Right ventricle myocardium superior (tissue), 1 donor: ENCODE measurements at regions not wholly inside any gene's neighbourhood (a gene's known extent, or its start where the extent isn't known, plus 50 kb on each side); places are given as distances from the start of the nearest gene placed in this dataset.
"Not testable (repeated sequence)": the region's sequence is repeated elsewhere in the genome, so short reads cannot be mapped to it uniquely, and the experiment has no call there.

Experiments used
- ATAC-seq: fragments of 200-7000 bp; cut with Tn5 transposase; one replicate; pipeline ENCODE4 v1.9.1; 2020; ENCODE audit warnings: mild to moderate bottlenecking; ENCODE audit not compliant: poor library complexity
- DNase-seq: peaks from one replicate; pipeline ENCODE4 v3.0.0-alpha.2; 2020
- intact Hi-C: fragments of 100-400 bp; cut with DNase I; formaldehyde crosslinking; loops from one replicate; pipeline ENCODE4 v1.11.2; 2022
- donor health status: DM: no; HTN: yes; CAD: no; lungs with severe emphysema.

DNA sequence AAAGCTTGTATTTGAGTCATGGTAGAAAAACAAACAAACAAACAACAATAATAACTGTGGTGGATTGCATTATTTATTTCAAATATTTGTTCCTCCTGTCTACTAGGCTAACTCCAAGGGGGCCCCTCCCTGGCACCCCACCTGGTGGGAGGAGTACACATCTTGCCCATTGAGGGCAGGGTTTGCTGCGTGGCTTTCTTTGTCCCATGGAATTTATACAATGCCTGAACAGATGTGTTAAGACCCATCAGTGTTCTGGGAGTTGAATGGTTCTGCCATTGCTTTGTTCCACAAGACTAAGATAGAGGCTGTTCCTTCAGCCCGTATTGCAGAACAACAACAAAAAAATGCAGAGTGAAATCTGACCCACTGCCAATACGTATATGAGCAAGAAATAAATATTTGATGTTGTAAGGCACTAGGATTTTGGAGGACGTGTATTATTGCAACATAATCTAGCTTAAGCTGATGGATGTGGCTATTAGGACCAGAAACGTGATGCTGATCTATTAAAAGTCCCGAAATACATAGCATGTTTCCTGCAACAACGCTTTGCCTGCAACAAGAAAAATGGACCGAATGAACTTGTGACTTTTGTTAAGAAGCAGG lies 119.1 kb upstream of the JCAD start:
- DNase-seq (no peak), ATAC-seq (no peak)
- intact Hi-C loops: no loop called here

DNA sequence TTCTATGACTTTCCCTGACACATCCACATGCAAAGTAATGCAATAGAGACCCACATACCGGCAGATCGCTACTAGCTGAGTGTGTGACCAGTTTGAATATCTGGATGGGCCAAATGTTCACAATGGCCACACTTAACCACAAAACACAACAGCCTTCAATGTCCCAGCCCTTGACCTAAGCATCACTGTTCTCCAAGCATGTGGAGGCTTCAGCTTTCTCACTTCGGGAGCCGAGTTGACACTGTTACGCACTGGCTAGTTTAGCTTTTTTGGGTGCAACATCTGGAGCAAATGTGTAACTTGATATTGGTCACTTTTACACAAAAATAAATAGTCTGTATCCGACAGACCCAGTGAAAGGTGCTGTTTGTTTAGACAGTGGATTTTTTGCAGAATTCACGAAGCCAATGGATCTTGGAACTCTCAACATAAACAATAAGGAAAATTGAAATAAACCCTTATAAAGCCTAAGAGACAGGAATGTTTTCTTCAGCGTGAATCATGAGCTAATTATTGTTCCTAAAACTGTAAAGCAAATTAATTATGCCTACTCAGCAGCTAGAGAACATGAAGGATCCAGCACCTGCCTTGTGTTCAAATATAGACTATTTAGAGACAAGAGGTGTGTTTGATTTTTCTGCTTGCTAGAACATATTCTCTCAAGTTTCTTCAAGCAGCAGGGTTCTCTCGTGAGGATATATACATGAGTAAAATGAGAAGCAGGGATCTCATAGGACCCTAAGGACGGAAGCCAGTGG lies 117.6 kb upstream of the JCAD start:
- ATAC-seq (no peak), DNase-seq (no peak)
- intact Hi-C loops: no loop called here

DNA sequence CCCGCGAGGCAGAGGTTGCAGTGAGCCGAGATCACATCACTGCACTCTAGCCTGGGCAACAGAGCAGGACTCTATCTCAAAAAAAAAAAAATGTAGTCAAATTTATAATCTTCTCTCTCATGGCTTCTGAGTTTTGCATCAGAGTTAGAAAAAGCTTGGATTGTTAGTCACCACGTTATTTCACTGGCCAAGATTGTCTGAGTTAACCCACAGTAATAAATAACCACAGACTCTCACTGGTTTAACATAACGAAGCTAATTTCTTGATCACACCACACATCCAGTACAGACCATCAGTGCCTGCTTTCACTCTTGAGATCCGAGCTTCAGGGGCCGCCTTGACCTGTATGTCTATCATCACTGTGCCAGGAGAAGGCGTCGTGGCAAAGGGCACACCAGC lies 116.8 kb upstream of the JCAD start:
- DNase-seq (no peak), ATAC-seq (no peak)
- intact Hi-C loops: no loop called here

DNA sequence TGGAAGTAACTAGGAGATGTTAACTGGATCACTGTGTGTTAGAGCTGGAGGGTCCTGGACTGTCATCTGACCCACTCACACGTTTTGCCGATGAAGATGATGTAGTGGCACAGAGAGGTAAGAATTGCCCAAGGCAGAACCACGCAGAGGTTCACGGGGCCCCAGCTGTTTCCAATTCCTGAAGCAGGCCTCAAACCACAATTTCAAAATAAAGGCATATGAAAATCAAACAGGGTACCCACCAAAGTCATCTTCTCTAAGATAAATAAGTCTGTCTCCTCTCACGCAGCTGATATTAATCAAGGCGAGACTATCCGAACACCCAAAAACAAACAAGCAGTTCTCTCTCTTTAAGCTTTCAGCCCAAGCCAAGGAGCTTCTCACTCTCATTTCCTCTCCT lies 113.3 kb upstream of the JCAD start:
- ATAC-seq (no peak), DNase-seq (no peak)
- intact Hi-C loops: no loop called here

DNA sequence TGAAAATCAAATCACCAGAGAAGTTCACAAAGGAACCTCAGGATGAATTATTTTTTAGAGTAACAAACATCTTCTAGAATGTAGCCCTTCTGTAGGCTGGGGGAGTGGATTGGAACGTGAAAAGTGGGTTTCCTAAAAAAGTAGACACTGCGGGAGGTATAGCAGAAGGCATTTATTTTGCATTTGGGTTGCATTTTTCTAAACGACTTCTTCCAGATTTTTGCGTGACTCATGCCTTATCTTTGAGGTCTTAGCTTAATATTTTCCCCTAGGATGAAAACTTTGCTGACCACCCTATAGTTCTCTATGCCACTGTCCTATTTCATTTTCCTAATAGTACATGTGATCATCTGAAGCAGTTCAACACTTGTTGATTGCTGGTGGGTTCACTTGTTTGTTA lies 112.7 kb upstream of the JCAD start:
- DNase-seq (no peak), ATAC-seq (no peak)
- intact Hi-C loops: no loop called here

DNA sequence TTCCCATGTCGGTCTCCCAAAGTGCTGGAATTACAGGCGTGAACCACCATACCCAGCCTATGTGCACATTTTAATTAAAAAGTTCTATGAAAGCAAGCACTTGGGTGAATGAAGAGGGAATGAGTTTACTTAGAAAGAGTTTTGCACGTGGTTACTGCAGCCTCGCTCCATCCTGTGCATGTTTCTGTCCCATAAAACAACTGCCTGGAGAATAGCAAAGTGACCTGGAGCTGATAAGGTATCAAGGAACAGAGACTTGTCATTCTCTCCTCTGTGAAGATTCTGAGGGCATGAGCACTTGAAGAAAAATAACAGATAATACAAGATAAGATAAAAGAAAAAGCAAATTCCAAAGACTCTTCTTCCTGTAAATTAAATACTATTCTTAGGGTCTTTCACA lies 112.2 kb upstream of the JCAD start:
- intact Hi-C loops: no loop called here
- ATAC-seq (no peak), DNase-seq (no peak)

DNA sequence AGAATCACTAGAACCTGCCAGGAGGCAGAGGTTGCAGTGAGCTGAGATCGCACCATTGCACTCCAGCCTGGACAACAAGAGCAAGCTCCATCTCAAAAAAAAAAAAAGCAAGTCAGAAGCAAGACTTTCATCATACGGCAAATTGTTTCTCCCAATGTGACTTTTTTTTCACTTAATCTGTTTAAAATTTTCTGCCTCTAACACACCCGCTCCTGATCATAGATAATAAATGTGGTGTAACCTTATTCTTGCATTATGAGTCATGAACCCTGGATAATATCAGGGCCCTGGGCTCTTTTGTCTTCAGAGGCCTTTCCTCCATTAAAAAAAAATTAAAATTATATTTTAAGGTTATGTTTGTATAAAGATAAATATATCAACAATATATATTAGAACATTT lies 111.4 kb upstream of the JCAD start:
- DNase-seq: no peak
- ATAC-seq: no peak
- intact Hi-C loops: no loop called here

DNA sequence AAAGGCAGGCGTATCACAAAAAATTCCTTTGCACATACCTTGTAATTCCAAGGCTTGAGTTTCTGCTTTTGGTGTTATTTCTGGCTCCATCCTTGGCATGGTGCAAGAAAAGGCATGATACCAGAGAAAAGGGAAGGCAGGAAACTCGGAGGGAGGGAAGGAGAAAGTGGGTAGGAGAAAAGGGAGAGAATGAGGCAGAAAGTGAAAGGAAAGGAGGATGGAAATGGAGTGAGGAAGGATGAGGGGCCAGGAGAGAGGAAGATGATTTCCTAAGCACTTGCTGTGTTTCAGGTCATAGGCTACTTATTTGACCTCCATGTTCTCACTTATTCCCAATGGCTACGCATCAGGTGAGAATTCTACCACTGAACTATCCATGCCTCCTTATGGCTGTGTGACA lies 110.8 kb upstream of the JCAD start:
- ATAC-seq: no peak
- intact Hi-C loops: no loop called here
- DNase-seq: no peak

DNA sequence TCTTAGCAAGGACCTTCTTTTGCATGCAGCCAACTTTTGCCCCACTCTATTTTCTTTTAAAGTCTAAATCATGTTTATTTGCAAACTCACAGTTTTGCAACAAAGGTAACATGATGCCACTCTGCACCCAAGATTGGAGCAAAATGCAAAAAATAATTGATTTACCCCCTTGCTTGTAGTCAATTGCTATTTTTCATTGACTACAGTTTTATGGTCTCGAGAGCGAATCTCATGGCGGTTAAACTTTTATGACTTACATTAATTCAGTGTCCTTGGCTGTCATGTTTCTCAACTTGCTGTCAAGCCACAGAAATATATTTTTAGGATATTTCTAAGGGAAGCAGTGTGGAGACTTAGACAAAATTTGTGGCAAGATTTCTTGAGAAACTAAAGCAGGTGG lies 110.0 kb upstream of the JCAD start:
- intact Hi-C loops: no loop called here
- DNase-seq (no peak), ATAC-seq (no peak)

DNA sequence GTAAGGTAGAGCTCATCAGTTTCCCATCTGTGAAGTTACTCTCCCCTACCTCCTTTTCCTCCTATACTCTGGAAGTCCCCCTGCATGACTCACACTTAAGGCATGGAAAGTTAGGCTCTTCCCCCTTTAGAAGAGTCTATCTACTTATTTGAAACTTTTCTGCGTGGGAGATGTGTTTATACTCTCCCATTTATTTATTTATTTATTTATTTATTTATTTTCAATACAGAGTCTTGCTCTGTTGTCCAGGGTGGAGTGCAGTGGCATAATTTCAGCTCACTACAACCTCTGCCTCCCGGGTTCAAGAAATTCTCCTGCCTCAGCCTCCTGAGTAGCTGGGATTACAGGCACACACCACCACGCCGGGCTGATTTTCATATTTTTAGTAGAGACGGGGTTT lies 107.5 kb upstream of the JCAD start:
- DNase-seq: no peak
- intact Hi-C loops: no loop called here
- no peak for ATAC-seq

DNA sequence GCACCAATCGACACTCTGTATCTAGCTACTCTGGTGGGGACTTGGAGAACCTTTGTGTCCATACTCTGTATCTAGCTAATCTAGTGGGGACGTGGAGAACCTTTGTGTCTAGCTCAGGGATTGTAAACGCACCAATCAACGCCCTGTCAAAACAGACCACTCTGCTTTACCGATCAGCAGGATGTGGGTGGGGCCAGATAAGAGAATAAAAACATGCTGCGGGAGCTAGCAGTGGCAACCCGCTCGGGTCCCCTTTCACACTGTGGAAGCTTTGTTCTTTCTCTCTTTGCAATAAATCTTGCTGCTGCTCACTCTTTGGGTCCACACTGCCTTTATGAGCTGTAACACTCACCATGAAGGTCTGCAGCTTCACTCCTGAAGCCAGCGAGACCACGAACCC lies 104.0 kb upstream of the JCAD start:
- intact Hi-C loops, ATAC-seq, DNase-seq: not testable (repeated sequence)

DNA sequence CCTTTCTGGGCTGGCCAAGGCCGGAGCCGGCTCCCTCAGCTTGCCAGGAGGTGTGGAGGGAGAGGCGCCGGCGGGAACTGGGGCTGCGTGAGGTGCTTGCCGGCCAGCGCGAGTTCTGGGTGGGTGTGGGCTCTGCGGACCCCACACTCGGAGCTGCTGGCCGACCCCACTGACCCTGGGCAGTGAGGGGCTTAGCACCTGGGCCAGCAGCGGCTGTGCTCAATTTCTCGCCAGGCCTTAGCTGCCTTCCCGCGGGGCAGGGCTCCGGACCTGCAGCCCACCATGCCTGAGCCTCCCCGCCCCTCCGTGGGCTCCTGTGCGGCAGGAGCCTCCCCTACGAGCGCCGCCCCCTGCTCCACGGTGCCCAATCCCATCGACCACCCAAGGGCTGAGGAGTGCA lies 103.4 kb upstream of the JCAD start:
- ATAC-seq, intact Hi-C loops: not testable (repeated sequence)

DNA sequence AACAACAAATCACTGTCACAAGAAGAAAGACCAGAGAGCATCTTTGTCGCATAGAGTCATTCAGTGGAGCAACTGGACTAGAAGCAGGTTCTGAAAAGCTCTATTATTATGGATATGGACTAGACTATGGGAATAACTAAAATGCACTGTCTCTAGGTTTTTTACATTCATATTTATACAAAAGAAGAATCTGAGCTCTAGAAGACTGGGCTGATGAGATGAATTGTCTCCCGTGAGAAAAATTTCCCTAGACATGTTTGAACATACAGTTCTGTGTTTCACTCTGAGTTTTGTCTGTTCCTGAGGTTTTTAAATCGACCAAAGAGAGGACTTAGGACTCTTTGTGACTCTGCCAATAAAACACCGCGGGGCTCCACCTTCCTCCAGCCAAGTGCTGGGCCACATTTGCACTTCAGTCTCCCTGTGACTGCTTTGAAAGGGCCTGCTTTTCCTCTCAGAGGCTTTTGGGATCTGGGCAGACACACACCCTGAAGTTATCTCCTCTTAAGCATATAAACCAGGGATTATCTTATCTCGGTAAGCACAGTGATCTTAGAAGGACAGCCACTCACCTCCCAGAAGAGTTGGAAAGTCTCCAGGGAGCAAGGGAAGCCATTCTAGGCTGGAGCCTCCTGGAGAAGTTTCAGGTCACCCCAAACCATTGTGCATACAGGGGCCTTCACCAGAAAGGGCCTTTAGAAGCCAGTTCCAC lies 101.0 kb upstream of the JCAD start:
- intact Hi-C loops: no loop called here
- no peak for DNase-seq
- no peak for ATAC-seq

More for the DNA sequence above, 103.4 kb upstream of the JCAD start:
- DNase-seq: not testable (repeated sequence)

DNA sequence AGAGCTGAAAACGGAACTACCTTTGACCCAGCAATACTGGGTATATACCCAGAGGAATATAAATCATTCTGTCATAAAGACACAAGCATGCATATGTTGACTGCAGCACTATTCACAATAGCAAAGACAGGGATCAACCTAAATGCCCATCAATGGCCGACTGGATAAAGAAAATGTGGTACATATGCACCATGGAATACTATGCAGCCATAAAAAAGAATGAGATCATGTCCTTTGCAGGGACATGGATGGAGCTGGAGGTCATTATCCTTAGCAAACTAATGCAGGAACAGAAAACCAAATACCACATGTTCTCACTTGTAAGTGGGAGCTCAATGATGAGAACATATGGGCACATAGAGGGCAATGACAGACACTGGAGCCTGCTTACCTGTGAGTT lies 100.2 kb upstream of the JCAD start:
- ATAC-seq, DNase-seq, intact Hi-C loops: not testable (repeated sequence)

DNA sequence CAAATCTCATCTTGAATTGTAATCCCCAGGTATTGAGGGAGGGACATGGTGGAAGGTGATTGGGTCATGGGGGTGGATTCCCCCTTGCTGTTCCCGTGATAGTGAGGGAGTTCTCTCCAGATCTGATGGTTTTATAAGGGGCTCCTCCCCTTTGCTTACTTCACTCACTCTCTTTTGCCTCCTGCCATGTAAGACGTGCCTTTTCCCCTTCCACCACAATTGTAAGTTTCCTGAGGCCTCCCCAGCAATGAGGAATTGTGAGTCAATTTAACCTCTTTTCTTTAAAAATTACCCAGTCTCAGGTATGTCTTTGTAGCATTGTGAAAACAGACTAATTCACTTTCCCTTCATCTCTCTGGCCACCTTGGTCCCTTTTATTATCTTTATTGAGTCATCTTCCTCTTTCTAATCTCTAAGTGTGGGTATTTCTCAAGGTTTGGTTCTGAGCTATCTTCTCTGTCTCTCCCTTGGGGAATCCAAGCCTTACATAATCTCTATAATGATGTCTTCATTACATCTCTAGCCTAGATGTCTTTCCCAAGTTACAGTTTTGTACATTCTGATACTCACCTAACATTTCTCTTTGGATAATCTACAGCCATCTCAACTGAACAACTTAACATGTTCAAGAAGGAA lies 99.1 kb upstream of the JCAD start:
- no peak for DNase-seq
- intact Hi-C loops: no loop called here
- no peak for ATAC-seq

DNA sequence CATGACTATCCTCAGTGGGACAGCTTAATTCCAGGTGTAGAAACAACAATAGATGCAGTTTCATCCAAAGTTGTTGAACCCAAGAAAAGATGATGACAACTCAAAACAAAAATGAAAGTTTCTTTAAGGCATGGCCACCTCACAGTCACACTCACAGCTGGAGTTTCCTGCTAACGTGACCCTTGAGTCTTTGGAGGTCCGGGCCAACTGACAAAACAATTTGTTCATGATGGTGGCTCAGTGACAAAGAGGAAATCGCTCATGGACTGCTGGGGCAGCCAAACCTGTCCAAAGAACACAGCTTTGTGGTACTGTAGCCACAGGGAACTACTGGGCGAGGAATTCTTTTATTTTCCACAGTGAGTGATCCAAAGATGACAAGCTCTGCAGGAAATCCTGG lies 96.0 kb upstream of the JCAD start:
- DNase-seq (no peak), ATAC-seq (peak; percentile 18)
- intact Hi-C loops: no loop called here

DNA sequence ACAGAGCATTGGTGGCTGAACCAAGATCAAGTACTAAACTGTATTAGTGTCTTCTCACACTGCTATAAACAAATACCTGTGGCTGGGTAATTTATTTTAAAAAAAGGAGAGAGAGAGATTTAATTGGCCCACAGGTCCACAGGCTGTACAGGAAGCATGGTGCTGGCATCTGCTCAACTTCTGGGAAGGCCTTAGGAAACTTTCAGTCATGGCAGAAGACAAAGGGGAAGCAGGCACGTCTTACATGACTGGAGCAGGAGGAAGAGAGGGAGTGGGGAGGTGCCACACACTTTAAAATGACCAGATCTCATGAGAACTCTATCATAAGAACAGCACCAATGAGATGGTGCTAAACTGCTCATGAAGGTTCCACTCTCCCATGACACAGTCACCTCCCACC lies 95.2 kb upstream of the JCAD start:
- intact Hi-C loops: no loop called here
- ATAC-seq (no peak), DNase-seq (no peak)

DNA sequence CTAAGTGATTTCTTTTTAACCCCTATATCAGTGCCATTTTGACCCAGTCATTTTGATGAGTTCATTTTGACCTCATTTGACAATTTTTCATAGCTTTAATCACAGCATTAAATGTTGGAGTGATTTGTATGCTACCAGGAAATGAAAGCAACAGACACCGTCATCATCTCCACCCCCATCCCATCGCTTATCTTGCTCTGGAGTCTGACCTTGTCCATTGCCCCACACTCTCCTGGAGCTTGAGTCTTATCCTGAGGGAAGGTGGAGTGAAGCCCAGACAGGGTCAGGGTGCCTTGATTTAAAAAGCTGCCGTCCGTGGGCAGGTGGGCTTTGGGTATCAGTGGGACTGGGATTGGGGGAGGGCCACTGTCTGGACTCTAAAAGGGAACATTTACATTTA lies 94.7 kb upstream of the JCAD start:
- DNase-seq (no peak), ATAC-seq (no peak)
- intact Hi-C loops: no loop called here

DNA sequence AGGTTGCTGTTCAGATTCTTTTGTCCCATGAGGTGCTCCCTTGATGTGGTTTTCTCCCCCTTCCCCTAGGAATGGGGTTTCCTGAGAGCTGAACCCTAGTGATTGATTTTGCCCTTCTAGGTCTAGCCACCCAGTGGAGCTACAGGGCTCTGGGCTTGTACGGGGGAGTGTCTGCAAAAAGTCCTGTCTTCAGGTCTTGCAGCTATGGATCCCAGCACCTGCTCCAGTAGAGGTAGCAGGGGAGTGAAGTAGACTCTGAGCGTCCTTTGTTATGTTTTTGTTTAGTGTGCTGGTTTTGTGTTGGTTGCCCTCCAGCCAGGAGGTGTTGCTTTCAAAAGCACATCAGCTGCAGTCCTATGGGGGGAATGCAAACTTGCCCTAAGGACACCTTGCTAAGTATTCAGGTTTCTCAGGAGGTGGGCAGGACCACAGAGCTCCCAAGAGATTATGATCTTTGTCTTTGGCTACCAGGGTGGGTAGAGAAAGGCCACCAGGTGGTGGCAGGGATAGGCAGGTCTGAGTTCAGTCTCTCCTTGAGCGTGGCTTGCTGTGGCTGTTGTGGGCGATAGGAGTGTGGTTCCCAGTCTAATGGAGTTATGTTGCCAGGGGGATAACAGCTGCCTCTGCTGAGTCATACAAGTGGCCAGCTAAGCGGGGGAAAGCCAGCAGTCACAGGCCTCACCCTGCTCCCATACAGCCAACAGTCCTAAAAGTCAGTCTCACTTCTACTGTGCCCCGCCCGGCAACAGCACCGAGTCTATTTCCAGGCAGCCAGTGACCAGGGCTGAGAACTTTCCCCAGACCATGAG lies 92.4 kb upstream of the JCAD start:
- peak; percentile 55 for DNase-seq
- intact Hi-C loops: no loop called here
- ATAC-seq: no peak
